HG03469 (cell line): ENCODE measurements at regions not wholly inside any gene's neighbourhood (a gene's known extent, or its start where the extent isn't known, plus 50 kb on each side); places are given as distances from the start of the nearest gene placed in this dataset.

Experiments used
- ATAC-seq: cut with Tn5 transposase; IDR thresholded peaks from one replicate; pipeline ENCODE4 v1.9.1; 2021; ENCODE audit warnings: mild to moderate bottlenecking, moderate library complexity, moderate number of reproducible peaks; ENCODE audit not compliant: unreplicated experiment

DNA sequence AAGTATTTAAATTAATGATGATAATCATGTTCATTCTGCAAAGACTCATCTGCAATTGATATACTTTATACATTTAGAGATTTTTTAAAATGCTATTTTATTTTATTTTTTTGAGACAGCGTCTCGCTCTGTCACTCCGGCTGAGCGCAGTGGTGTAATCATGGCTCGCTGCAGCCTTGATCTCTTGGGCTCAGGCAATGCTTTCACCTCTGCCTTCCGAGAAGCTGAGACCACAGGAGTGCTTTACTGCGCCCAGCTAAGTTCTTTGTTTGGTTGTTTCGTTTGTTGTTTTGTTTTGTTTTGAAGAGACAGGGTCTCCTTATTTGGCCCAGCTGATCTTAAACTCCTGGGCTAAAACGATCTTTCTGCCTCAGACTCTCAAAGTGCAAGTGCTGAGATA, 1541.0 kb downstream of the PCDH7 start:
- no peak for ATAC-seq

GRCh38 chr4:32268863-32269262, 1548.7 kb downstream of the PCDH7 start:
- no peak for ATAC-seq

DNA sequence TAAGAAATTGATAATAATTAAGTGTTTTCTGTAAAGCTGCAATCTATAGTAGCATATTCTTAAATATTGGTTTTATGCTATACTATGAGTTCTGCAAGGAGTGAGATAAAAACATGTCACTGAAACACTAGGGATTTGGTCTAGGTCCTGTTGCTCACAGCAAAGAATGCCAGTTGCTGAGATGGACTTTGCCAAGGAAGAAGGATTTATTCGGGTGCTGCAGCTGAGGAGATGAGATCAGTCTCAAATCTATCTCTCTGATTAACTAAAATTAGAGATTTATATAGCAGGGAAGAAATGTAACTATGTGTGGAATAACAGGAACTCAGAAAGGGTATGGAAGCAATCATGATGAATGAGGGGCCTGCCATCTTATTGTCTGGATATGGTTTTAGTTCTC, 1569.9 kb downstream of the PCDH7 start:
- no peak for ATAC-seq

GRCh38 chr4:32318926-32319325, 1598.8 kb downstream of the PCDH7 start:
- no peak for ATAC-seq

- no peak for ATAC-seq
These were observed 1601.3 kb downstream of the PCDH7 start for GRCh38 chr4:32321421-32321820.

GRCh38 chr4:32334759-32335158, 1614.6 kb downstream of the PCDH7 start:
- ATAC-seq, result no peak

GRCh38 chr4:32337403-32337802, 1617.2 kb downstream of the PCDH7 start:
- ATAC-seq, result no peak

- ATAC-seq, result no peak
These were observed 1620.4 kb downstream of the PCDH7 start for GRCh38 chr4:32340591-32340990.

DNA sequence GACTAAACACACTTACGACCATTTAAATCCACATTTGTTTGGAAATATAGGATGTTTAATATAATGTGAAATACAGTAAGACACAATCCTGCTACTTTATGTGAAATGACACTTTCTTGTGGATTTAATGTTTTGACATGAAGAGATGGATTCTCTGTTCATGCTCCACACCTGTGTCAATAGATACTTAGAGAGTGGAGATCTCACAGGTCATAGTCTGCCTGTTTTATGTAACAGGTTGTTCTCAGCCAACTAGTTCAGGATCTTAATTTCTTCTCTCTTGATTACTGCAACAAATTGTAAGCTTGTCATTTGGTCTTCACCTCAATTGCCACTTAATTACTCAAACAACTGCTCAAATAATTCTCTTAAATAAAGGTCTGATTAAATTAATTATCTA, 1621.2 kb downstream of the PCDH7 start:
- ATAC-seq, result no peak

GRCh38 chr4:32342054-32342453, 1621.9 kb downstream of the PCDH7 start:
- ATAC-seq, result no peak

DNA sequence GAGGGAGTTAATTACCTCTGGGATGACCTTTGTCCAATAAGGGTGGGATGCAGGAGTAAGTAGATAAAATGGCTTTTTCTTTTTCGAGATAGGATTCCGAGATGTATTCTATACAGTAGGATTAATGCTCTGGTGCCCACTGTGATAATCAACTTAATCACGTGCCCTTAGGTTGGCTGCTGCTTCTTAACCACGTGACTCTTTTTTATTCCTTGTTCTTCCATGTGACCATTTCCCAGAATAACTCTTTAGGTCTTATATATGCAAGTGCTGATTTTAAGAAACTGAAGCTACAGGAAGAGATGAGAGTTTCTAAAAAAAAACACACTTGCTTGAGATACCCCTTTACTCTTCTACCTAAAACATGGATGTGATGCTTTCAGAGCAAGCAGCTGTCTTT, 1628.9 kb downstream of the PCDH7 start:
- no peak for ATAC-seq

DNA sequence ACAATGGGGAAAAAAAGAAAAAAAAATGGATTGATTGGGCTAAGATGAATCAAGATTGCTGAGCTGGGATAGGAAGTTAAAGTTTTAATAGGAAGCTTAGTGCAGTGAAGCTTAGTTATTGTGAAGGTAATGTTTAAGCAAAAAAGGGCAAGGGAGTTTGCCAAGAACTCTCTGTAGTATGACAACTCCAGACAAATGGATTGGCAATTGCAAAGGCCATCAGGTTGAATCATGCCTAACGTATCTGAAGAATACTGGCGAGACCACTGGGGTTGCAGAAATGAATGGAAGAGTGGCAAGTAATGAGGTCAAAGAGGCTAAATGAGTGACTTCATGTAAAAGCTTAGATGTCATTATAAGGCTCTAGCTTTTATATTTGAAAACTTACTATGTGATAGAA, 1654.0 kb downstream of the PCDH7 start:
- ATAC-seq, result no peak

- no peak for ATAC-seq
These were observed 1673.6 kb downstream of the PCDH7 start for GRCh38 chr4:32393806-32394205.

DNA sequence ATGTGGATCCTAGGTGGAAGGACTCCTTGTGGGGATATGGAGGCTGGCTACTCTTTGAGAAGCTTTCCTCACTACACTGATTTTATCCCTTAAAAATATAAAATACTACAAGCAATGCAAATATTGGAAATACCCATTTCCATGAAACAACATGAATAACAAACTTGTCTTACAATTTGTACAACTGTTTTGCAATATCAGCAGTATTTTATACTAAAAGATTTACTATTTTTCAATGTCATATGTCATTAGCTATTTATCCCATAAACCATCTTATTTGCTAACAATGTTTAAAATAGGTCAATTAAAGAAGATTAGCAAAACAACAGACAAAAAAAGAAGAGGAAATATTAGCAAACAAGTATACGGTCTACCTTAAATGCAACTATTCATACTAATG, 1674.1 kb downstream of the PCDH7 start:
- no peak for ATAC-seq

DNA sequence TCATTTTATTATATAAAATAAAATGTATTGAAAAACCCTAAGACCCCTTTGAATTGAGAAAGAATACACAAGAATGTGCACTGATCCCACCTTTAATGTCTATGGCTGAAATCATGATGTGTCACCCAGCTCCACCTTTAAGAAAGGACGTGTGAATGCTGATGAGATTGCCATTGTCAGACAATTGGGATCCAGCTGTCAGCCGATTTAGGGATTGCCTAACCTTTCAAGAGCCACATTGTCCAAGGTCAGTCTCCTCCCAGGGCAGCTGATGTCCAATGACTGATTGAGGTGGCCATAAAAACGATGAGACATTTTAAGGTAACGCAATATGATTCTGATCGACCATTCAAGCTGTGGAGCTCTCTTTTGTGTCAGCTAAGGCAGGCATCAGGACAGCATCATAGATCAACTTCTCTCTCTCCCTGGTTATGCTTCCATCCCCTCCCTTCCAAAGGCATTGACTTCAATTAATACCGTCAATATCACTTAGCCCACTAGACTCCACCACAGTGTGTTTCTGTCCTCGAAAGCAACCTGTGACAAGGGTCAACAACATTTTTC, 1676.4 kb downstream of the PCDH7 start:
- no peak for ATAC-seq

GRCh38 chr4:32400870-32401269, 1680.7 kb downstream of the PCDH7 start:
- no peak for ATAC-seq

DNA sequence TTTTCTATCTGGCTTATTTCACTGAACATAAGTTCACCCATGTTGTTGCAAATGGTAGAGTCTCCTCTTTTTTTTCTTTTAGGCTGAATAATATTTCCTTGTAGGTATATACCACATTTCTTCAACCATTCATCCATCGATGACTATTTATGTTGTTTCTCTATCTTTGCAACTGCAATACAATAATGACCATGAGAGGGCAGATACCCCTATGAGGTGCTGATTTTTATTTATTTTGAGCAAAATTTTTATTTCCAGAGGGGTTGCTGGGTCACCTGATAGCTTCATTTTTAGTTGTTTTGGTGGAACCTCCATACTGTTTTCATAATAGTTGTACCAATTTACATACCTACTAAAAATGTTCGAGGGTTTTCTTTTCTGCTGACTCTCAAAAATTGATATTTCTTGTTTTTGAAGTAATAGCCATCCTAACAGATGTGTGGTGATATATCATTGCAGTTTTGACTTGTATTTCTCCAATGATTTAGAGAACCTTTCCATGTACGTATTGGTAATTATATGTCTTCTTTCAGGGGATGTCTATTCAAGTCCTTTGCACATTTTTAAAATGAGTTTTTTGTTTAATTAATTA, 1697.0 kb downstream of the PCDH7 start:
- ATAC-seq, result no peak

GRCh38 chr4:32423267-32423666, 1703.1 kb downstream of the PCDH7 start:
- no peak for ATAC-seq

DNA sequence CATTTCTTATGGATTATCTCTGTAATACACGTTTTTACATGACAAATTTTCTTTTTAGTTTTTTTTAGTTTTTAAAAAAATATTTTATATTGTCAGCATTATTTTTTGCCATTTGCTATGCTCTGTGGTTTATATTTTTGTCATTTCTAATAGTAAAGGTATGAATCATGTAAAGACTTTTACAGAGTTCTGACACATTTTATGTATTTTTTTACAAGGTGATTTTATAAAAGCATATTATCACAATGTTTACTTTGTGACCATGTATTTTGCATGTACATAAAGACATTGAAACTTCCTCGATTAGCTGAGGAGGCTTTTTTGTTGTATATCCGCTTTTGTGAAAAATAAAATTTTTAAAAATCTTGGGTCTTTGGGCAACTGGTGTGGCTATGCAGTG, 1705.1 kb downstream of the PCDH7 start:
- no peak for ATAC-seq

DNA sequence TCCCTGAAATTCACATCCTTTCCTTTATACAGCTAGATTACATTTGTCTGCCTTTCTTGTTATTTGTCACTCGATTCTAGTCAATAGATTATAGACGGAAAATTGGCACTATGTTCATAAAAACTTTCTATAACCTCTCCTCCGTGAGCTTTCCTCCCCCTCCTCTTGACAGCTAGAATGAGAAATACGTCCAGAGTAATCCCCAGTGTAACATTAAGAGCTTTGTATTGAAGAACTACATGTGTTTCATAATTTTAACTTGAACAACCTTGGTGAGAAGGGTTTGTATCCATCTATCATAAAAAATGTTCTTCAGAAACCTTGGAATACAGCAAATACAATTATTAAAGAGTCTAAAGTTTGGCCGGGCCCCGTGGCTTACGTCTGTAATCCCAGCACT, 1707.4 kb downstream of the PCDH7 start:
- no peak for ATAC-seq

DNA sequence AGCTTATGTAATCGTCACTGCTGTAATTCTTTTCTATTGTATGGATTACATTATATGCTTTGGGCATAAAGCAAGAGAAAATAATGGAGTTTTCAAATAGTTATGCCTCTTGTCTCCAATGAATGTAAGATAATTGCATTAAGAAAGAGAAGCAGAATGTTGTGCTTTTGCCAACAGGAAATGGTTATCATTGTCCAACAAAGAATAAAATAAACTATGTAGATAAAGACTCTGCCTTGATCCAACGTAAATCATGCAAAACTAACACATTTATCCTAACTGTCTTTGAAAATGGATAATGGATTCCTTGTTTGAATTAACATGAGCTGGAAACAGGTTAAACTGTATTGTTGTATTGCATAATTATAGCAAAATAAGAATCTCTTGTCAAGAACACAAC, 1709.0 kb downstream of the PCDH7 start:
- no peak for ATAC-seq

DNA sequence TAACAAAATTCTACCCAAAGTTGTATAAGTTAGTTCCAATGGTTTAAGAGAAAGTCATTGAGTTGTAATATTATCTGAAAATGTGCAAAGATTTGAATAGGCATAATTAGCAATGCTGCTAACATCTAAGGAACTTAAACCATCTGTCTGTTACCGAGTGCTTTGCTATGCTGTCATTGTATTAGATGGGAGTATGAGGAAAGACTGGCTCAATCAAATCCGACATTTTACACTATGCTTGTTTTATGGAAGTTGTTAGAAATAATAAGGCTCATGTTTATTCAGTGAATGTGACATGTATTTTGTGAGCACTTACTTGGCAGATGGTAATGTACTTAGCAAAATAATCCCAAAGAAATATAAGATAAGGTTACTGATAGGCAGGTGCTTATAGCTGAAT, 1715.1 kb downstream of the PCDH7 start:
- no peak for ATAC-seq

DNA sequence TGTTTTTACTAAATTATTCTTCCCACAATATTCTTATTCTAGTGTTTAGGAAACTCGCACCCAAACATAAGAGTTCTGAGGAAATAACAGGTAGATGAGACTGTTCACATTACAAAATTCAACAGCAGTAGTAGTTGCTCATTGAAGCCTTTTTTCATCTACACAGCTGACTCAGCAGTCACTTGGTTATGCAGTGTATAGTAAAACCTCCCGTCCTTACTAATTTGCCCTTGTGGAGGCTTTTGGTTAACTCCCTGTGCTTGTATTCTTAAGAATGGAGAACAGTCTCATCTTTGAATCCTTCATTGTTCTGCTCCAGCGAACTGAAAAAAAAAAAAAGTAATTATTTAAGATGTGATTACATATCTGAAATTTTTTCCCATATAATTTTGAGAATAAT, 1716.6 kb downstream of the PCDH7 start:
- ATAC-seq, result no peak
